HepG2 (cell line): ENCODE measurements at regions not wholly inside any gene's neighbourhood (a gene's known extent, or its start where the extent isn't known, plus 50 kb on each side); places are given as distances from the start of the nearest gene placed in this dataset.
"Not testable (repeated sequence)": the region's sequence is repeated elsewhere in the genome, so short reads cannot be mapped to it uniquely, and the experiment has no call there.

Experiments
- ATAC-seq: fragments of 200-7000 bp; cut with Tn5 transposase; 3 replicates; pipeline ENCODE4 v1.9.1; 2020; ENCODE audit warnings: mild to moderate bottlenecking, moderate library complexity
- BruUV-seq: library from RNA; stranded (reverse); fragments of 400-500 nt; replicated peaks from 2 replicates; lab custom pipeline; 2021; lab: Mats Ljungman, UMichigan
- CTCF ChIA-PET: fragments of 300-600 bp; formaldehyde crosslinking; extraction: SDS; loops from one replicate; lab custom pipeline; 2021; ENCODE audit warnings: low total read pairs, inconsistent platforms, low intra/inter-chr PET ratio; lab: Yijun Ruan, JAX
- POLR2A ChIA-PET: fragments of 350-600 bp; sonication (Branson Sonifier 250); formaldehyde crosslinking; loops from one replicate; lab custom pipeline; 2020; ENCODE audit warnings: antibody characterized with exemption, inconsistent platforms; lab: Yijun Ruan, JAX
- DNase-seq: peaks from one replicate; pipeline ENCODE4 v3.0.0-alpha.2; 2015; ENCODE audit warnings: low spot score
- FAIRE-seq: peaks from 3 replicates; lab custom pipeline; 2011; peaks lifted over from hg19 to GRCh38; lab: Jason Lieb, UNC
- H2AFZ ChIP-seq: one replicate; pipeline ENCODE4 v1.6.1; 2011; ENCODE audit warnings: low read length, inconsistent platforms
- H3K27ac ChIP-seq: fragments of 300-600 bp; 3 replicates; pipeline ENCODE4 v1.8.0; 2011; ENCODE audit warnings: mixed run types, mild to moderate bottlenecking, mixed read lengths, low read length, inconsistent platforms; ENCODE audit not compliant: insufficient read depth; ENCODE audit errors: extremely low read length
- H3K27me3 ChIP-seq, 2 experiments: fragments of 200-600 bp in 1 of 2; 2 replicates in 1 of 2; 3 replicates in 1 of 2; pipeline versions ENCODE4 v1.6.0 to v1.8.0; 2011; ENCODE audit warnings: low read length in 2 of 2, mild to moderate bottlenecking in 2 of 2, moderate library complexity in 2 of 2, inconsistent platforms in 1 of 2; ENCODE audit not compliant: insufficient read depth in 2 of 2, control insufficient read depth in 1 of 2
- H3K36me3 ChIP-seq, 2 experiments: fragments of 200-600 bp in 1 of 2; replicated peaks in 1 of 2; 2 replicates in 1 of 2; 3 replicates in 1 of 2; pipeline versions ENCODE4 v1.5.1 to v1.8.0; 2011; ENCODE audit warnings: low read length in 2 of 2, inconsistent platforms in 1 of 2; ENCODE audit not compliant: insufficient read depth in 2 of 2, control insufficient read depth in 1 of 2
- H3K4me1 ChIP-seq: 2 replicates; pipeline ENCODE4 v1.5.1; 2012; ENCODE audit warnings: low read length, inconsistent platforms; ENCODE audit not compliant: insufficient read depth
- H3K4me2 ChIP-seq: 2 replicates; pipeline ENCODE4 v1.6.0; 2011; ENCODE audit warnings: low read depth, low read length, inconsistent platforms
- H3K4me3 ChIP-seq, 3 experiments: fragments of 200-600 bp in 1 of 3; sonication (generic), shearing (Covaris generic) in 1 of 3; replicated peaks in 1 of 3; 2 replicates each; pipeline ENCODE4 v1.5.1; 2011 to 2016; ENCODE audit warnings: low read length in 3 of 3, inconsistent platforms in 2 of 3, low read depth in 2 of 3, mild to moderate bottlenecking in 2 of 3, control low read depth in 1 of 3, mixed read lengths in 1 of 3; ENCODE audit not compliant: insufficient read depth in 1 of 3
- H3K79me2 ChIP-seq: one replicate; pipeline ENCODE4 v1.6.1; 2011; ENCODE audit warnings: low read length, inconsistent platforms; ENCODE audit not compliant: insufficient read depth
- H3K9ac ChIP-seq: 2 replicates; pipeline ENCODE4 v1.6.0; 2011; ENCODE audit warnings: mild to moderate bottlenecking, low read depth, low read length, inconsistent platforms; ENCODE audit not compliant: insufficient read depth
- H3K9me3 ChIP-seq: 2 replicates; pipeline ENCODE4 v1.5.1; 2012; ENCODE audit warnings: mild to moderate bottlenecking, low read length
- H4K20me1 ChIP-seq: 2 replicates; pipeline ENCODE4 v1.6.0; 2011; ENCODE audit warnings: inconsistent platforms, mild to moderate bottlenecking, low read length, moderate library complexity; ENCODE audit not compliant: insufficient read depth
- ASH2L ChIP-seq: fragments of 300-600, 200-600 bp; sonication (generic); IDR thresholded peaks from 2 replicates; pipeline ENCODE4 v1.7.0; 2017; ENCODE audit warnings: low read depth, mild to moderate bottlenecking, moderate library complexity, mixed read lengths, low read length; ENCODE audit not compliant: insufficient read length
- FIP1L1 ChIP-seq: fragments of 200-400 bp; formaldehyde crosslinking; IDR thresholded peaks from 2 replicates; pipeline ENCODE4 v1.6.1; 2018; ENCODE audit warnings: low read depth, mild to moderate bottlenecking, low read length, moderate library complexity, borderline replicate concordance; ENCODE audit not compliant: insufficient read depth
- PBX2 ChIP-seq: IDR thresholded peaks from 2 replicates; pipeline ENCODE4 v1.6.1; 2016; ENCODE audit warnings: control low read depth
- RFXANK ChIP-seq: IDR thresholded peaks from 2 replicates; pipeline ENCODE4 v1.6.1; 2016
- TRIM22 ChIP-seq: fragments of 450-650 bp; IDR thresholded peaks from 2 replicates; pipeline ENCODE4 v1.6.1; 2017
- ZBTB37 ChIP-seq: sonication (generic); formaldehyde crosslinking; IDR thresholded peaks from 2 replicates; pipeline ENCODE4 v1.4.0; 2020; ENCODE audit warnings: mild to moderate bottlenecking, missing genetic modification reagents
- ZNF382 ChIP-seq: sonication (generic); formaldehyde crosslinking; IDR thresholded peaks from 2 replicates; pipeline ENCODE4 v1.5.0; 2020; ENCODE audit warnings: missing genetic modification reagents, mild to moderate bottlenecking, borderline replicate concordance
- ZNF441 ChIP-seq: sonication (generic); formaldehyde crosslinking; IDR thresholded peaks from 2 replicates; pipeline ENCODE4 v1.7.0; 2021; ENCODE audit warnings: missing genetic modification reagents, borderline replicate concordance
- ZNF563 ChIP-seq: sonication (generic); formaldehyde crosslinking; IDR thresholded peaks from 2 replicates; pipeline ENCODE4 v1.8.0; 2022; ENCODE audit warnings: mild to moderate bottlenecking, moderate library complexity, missing genetic modification reagents
- ZNF850 ChIP-seq: sonication (generic); formaldehyde crosslinking; conservative IDR thresholded peaks from 2 replicates; pipeline ENCODE4 v1.9.0; 2021; ENCODE audit warnings: mild to moderate bottlenecking, missing genetic modification reagents
- WGBS: methylation state at CpG from one replicate; pipeline ENCODE4 v1.1.6; 2017; ENCODE audit warnings: low lambda C conversion rate; 5-methylcytosine and 5-hydroxymethylcytosine counted together
- in situ Hi-C: cut with HindIII; loops from 2 replicates; pipeline ENCODE4 v1.10.0; 2017; ENCODE audit warnings: low pct_unique_long_range_greater_than_20kb; ENCODE audit not compliant: extremely low pct_ligation_motif_present
- intact Hi-C: fragments of 100-400 bp; cut with micrococcal nuclease; formaldehyde crosslinking; loops from one replicate; pipeline ENCODE4 v1.10.0; 2022; ENCODE audit not compliant: unreplicated experiment
- TF ChIP-seq, protein P1 (sequence below): sonication (generic); formaldehyde crosslinking; IDR thresholded peaks from 2 replicates; pipeline ENCODE4 v1.5.0; 2020; ENCODE audit warnings: mild to moderate bottlenecking, missing genetic modification reagents, moderate library complexity

DNA sequence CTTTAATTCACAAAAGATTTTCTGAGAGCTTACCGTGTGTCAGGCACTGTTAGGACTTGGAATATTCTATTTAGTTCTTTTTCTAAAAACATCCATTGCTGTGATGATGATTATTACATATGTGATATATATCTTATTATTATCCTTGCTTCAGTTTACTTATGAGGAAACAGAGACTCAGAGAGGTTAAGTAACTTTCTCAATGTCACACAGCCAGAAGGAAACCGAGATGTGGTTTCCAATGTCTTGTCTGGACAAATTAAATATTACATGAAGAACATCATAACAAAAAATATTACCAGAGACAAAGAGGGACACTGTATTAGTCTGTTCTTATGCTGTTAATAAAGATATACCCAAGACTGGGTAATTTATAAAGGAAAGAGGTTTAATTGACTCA is 125.5 kb upstream of the DAP start (continued):
- TF ChIP-seq ZNF850 (CRISPR knock-in tag), result no peak

GRCh38 chr5:10885026-10885425 is 124.0 kb upstream of the DAP start:
- no peak overlapping the region for H3K4me2 ChIP-seq
- H3K27me3 ChIP-seq, result no peaks in the 10 kb centered on the region; a peak in 1 of 5 replicates
- no peak for DNase-seq
- FAIRE-seq, result no peak
- no peaks in the 10 kb centered on the region for H4K20me1 ChIP-seq
- 60% methylated on average over 6 of the region's 6 CpGs for WGBS
- POLR2A ChIA-PET, result no interaction called here
- no peaks in the 10 kb centered on the region for H3K36me3 ChIP-seq
- no peaks in the 10 kb centered on the region for H3K9me3 ChIP-seq
- CTCF ChIA-PET, result no interaction called here
- no peak for ATAC-seq
- in situ Hi-C loops, result no loop called here
- H3K27ac ChIP-seq, result no peak overlapping the region
- no peak overlapping the region for H3K4me3 ChIP-seq
- H2AFZ ChIP-seq, result no peak overlapping the region
- H3K79me2 ChIP-seq, result no peaks in the 10 kb centered on the region
- no peak overlapping the region for H3K9ac ChIP-seq
- TF ChIP-seq FIP1L1 (no peak), PBX2 (CRISPR knock-in tag) (no peak), ZNF382 (CRISPR knock-in tag) (no peak), RFXANK (CRISPR knock-in tag) (no peak), ZNF441 (CRISPR knock-in tag) (no peak), TRIM22 (no peak), ZBTB37 (CRISPR knock-in tag) (no peak), ZNF563 (CRISPR knock-in tag) (no peak), ASH2L (no peak)
- TF ChIP-seq, protein P1, sequence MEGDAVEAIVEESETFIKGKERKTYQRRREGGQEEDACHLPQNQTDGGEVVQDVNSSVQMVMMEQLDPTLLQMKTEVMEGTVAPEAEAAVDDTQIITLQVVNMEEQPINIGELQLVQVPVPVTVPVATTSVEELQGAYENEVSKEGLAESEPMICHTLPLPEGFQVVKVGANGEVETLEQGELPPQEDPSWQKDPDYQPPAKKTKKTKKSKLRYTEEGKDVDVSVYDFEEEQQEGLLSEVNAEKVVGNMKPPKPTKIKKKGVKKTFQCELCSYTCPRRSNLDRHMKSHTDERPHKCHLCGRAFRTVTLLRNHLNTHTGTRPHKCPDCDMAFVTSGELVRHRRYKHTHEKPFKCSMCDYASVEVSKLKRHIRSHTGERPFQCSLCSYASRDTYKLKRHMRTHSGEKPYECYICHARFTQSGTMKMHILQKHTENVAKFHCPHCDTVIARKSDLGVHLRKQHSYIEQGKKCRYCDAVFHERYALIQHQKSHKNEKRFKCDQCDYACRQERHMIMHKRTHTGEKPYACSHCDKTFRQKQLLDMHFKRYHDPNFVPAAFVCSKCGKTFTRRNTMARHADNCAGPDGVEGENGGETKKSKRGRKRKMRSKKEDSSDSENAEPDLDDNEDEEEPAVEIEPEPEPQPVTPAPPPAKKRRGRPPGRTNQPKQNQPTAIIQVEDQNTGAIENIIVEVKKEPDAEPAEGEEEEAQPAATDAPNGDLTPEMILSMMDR (CRISPR knock-in tag), result no peak
- TF ChIP-seq, all 625 proteins: peak for 0
- BruUV-seq, result no TSS peak
- H3K4me1 ChIP-seq, result no peaks in the 10 kb centered on the region
- intact Hi-C loops, result no loop called here

DNA sequence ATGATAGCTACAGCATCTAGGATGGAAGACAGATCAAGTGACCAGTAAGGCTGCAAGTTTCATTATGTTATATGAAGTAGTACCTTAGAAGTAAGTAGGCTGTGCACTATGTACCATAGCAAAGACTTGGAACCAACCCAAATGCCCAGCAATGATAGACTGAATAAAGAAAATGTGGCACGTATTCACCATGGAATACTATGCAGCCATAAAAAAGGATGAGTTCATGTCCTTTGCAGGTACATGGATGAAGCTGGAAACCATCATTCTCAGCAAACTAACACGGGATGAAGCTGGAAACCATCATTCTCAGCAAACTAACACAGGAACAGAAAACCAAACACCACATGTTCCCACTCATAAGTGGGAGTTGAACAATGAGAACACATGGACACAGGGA is 122.9 kb upstream of the DAP start:
- ATAC-seq, BruUV-seq, H3K9me3 ChIP-seq, in situ Hi-C loops, H4K20me1 ChIP-seq, FAIRE-seq, DNase-seq, H2AFZ ChIP-seq, intact Hi-C loops, H3K4me1 ChIP-seq, H3K79me2 ChIP-seq, H3K9ac ChIP-seq, H3K4me2 ChIP-seq, H3K4me3 ChIP-seq, H3K27me3 ChIP-seq, POLR2A ChIA-PET, CTCF ChIA-PET, H3K36me3 ChIP-seq, H3K27ac ChIP-seq: not testable (repeated sequence)
- WGBS, result 33% methylated on average over 2 of the region's 2 CpGs
